Right ventricle myocardium inferior (tissue), 1 donor: ENCODE measurements at regions not wholly inside any gene's neighbourhood (a gene's known extent, or its start where the extent isn't known, plus 50 kb on each side); places are given as distances from the start of the nearest gene placed in this dataset.
"Not testable (repeated sequence)": the region's sequence is repeated elsewhere in the genome, so short reads cannot be mapped to it uniquely, and the experiment has no call there.

ENCODE experiments used
- ATAC-seq: fragments of 200-7000 bp; cut with Tn5 transposase; one replicate; pipeline ENCODE4 v1.9.1; 2020; ENCODE audit warnings: mild to moderate bottlenecking, moderate library complexity
- DNase-seq: peaks from one replicate; pipeline ENCODE4 v3.0.0; 2021; ENCODE audit errors: missing footprints
- intact Hi-C: fragments of 100-400 bp; cut with DNase I; formaldehyde crosslinking; loops from one replicate; pipeline ENCODE4 v1.11.0; 2022
- donor health status: DM: no; HTN: yes; CAD: no; lungs with severe emphysema.

GRCh38 chr2:2919574-2920365 is 457.8 kb downstream of the EIPR1 start:
- DNase-seq, result no peak
- no peak for ATAC-seq
- intact Hi-C loops, result no loop called here

GRCh38 chr2:2919026-2919425 is 458.6 kb downstream of the EIPR1 start:
- intact Hi-C loops, result no loop called here
- DNase-seq, result no peak
- no peak for ATAC-seq

- intact Hi-C loops, result no loop called here
- ATAC-seq (no peak), DNase-seq (no peak)
Observed at GRCh38 chr2:2916621-2917020, 461.0 kb downstream of the EIPR1 start.

- no peak for ATAC-seq
- intact Hi-C loops, result no loop called here
- no peak for DNase-seq
Observed at GRCh38 chr2:2914252-2914651, 463.4 kb downstream of the EIPR1 start.

GRCh38 chr2:2913601-2914120 is 464.0 kb downstream of the EIPR1 start:
- DNase-seq (no peak), ATAC-seq (no peak)
- intact Hi-C loops, result no loop called here

GRCh38 chr2:2912731-2913130 is 464.9 kb downstream of the EIPR1 start:
- ATAC-seq (no peak), DNase-seq (no peak)
- intact Hi-C loops, result no loop called here

GRCh38 chr2:2912293-2912692 is 465.3 kb downstream of the EIPR1 start:
- DNase-seq, result no peak
- ATAC-seq, result no peak
- intact Hi-C loops, result no loop called here

- DNase-seq, result no peak
- no peak for ATAC-seq
- intact Hi-C loops, result no loop called here
Observed at GRCh38 chr2:2910259-2910658, 467.4 kb downstream of the EIPR1 start.

GRCh38 chr2:2909086-2910035 is 468.3 kb downstream of the EIPR1 start:
- no peak for ATAC-seq
- intact Hi-C loops, result no loop called here
- DNase-seq, result no peak

GRCh38 chr2:2906091-2906490 is 471.5 kb downstream of the EIPR1 start:
- intact Hi-C loops, result no loop called here
- ATAC-seq (no peak), DNase-seq (no peak)

- DNase-seq, result no peak
- no peak for ATAC-seq
- intact Hi-C loops, result no loop called here
Observed at GRCh38 chr2:2904721-2905350, 472.8 kb downstream of the EIPR1 start.

GRCh38 chr2:2902547-2903281 is 474.9 kb downstream of the EIPR1 start:
- intact Hi-C loops, result no loop called here
- no peak for ATAC-seq

GRCh38 chr2:2901384-2902345 is 476.0 kb downstream of the EIPR1 start:
- intact Hi-C loops, result no loop called here
- ATAC-seq (no peak), DNase-seq (no peak)

More at GRCh38 chr2:2902547-2903281, 474.9 kb downstream of the EIPR1 start:
- no peak for DNase-seq

GRCh38 chr2:2899826-2900225 is 477.8 kb downstream of the EIPR1 start:
- intact Hi-C loops, result no loop called here
- ATAC-seq (no peak), DNase-seq (no peak)

GRCh38 chr2:2898744-2899143 is 478.9 kb downstream of the EIPR1 start:
- intact Hi-C loops, result no loop called here
- DNase-seq, result no peak
- ATAC-seq, result no peak

- ATAC-seq (no peak), DNase-seq (no peak)
- intact Hi-C loops, result no loop called here
Observed at GRCh38 chr2:2896643-2897042, 481.0 kb downstream of the EIPR1 start.

- intact Hi-C loops, result no loop called here
- DNase-seq (no peak), ATAC-seq (no peak)
Observed at GRCh38 chr2:2896011-2896410, 481.6 kb downstream of the EIPR1 start.

GRCh38 chr2:2894011-2894410 is 483.6 kb downstream of the EIPR1 start:
- intact Hi-C loops, ATAC-seq, DNase-seq: not testable (repeated sequence)
